HG03571 (cell line): ENCODE measurements at regions not wholly inside any gene's neighbourhood (a gene's known extent, or its start where the extent isn't known, plus 50 kb on each side); places are given as distances from the start of the nearest gene placed in this dataset.

Experiments used
- ATAC-seq: cut with Tn5 transposase; IDR thresholded peaks from one replicate; pipeline ENCODE4 v1.9.1; 2021; ENCODE audit not compliant: unreplicated experiment

DNA sequence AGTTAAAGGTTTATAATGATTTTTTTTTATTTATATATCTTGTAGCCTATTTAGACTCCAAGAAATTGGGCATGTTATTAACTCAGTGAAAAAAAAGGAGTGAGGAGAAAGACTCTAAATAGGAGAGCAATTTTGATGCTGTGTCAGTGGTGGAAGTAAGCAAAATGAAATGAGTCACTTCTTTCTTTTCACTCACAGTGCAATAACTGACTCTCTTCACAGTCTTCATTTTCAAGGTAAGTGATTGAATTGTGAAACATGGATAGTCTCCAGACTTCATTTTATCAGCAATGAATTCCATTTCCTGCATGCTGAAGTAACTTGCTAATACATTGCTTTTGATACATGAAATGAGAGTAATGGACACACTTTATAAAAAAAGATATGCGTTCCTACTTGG is 2271.5 kb downstream of the PCDH7 start:
- no peak for ATAC-seq

GRCh38 chr4:32994981-32995881 is 2275.1 kb downstream of the PCDH7 start:
- no peak for ATAC-seq

DNA sequence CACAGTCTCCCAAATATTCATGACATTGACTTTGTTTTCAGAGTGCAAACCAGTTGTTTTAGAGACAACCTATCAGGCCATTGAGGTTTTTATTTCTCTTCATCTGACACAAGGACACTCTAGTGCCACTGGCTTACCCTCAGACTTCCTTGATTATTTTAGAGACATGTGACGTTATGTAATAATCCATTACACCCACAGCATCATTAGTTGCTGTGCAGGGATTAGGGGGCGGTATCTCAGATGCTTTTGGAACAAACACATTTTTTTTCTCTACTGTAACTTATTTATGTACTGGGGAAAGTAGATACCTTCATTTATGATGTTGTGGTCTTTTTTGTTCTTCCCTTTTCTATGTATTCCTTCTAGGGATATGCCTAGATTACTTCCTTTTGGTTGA is 2293.1 kb downstream of the PCDH7 start:
- no peak for ATAC-seq

- ATAC-seq = no peak
These were observed 2305.1 kb downstream of the PCDH7 start for GRCh38 chr4:33025236-33025635.

DNA sequence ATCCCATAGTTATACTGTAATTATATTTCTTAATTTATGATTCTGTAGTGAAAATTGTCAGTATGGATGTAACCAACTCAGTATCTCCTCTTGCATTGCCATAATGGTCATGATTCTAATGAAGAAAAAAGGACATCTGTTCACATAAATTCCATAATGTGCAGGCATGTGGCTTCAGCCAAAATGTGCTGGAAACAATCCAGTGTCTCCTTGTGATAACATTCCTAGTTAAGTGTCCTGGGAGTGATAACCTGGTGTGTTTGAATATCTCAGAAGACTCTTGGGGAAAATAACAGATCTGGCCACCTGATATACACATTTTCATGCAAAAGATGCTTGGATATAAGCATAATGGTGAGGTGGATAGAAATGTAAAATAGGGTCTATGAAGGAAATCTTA is 2309.8 kb downstream of the PCDH7 start:
- ATAC-seq = no peak

GRCh38 chr4:33031328-33031727 is 2311.2 kb downstream of the PCDH7 start:
- ATAC-seq = no peak

DNA sequence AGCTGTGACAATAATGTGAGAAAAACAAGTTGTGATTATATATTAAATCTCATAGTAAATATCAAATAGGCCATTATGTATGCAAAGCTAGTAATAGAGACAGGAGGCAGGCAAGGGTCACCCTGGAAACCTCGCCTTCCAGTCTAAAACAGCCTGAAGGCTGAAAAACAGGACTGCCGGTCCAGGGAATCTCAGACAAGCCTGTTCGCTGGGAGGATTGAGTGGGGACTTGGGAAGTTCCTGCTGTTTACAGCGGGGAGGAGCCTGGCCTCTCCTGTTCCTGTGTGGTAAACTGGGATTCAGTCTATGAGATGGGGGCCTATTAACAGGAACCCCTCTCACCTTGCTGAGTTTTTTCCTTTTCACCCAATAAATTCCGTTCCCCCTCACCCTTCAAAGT is 2317.3 kb downstream of the PCDH7 start:
- ATAC-seq = no peak

DNA sequence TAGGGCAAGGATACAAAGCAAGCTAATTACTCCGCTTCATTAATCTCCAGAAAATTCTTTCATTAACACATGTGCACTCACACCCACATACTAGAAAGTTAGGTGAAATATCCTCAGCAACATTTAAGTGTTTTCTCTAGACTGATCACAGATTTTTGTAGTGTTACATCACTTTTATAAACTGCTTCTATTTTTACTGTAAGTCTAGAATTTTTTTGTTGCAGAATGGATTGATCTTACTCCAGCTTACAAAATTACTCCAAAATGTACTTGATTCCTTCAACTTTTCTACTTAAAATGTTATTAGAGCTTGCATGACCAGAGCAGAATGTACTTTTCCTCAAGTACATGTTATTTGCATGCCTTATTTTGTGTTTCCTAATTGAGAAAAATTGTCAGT is 2325.2 kb downstream of the PCDH7 start:
- no peak for ATAC-seq

- no peak for ATAC-seq
These were observed 2332.1 kb downstream of the PCDH7 start for GRCh38 chr4:33052241-33052640.

DNA sequence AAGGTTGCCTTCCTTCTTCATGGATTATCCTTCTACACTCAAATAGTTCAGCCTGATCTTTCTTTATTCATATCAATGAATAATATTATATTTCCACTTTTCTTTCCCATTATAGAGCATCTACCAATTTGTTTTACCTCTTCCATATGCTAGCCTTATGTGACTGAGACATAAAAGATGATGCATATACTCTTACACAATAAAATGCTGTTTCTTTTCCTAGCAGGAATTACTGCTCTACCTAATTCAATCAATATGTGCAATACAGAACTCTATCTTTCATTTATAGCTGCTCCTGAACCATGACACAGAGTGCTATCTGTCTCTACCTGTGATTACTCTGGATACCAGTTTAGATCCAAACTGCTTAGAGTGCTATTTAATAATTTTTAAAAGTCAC is 2334.0 kb downstream of the PCDH7 start:
- ATAC-seq = no peak

- ATAC-seq = no peak
These were observed 2334.6 kb downstream of the PCDH7 start for GRCh38 chr4:33054656-33055196.

GRCh38 chr4:33057736-33058135 is 2337.6 kb downstream of the PCDH7 start:
- ATAC-seq = no peak

GRCh38 chr4:33058998-33059397 is 2338.8 kb downstream of the PCDH7 start:
- ATAC-seq = no peak

GRCh38 chr4:33060674-33061542 is 2340.7 kb downstream of the PCDH7 start:
- no peak for ATAC-seq

DNA sequence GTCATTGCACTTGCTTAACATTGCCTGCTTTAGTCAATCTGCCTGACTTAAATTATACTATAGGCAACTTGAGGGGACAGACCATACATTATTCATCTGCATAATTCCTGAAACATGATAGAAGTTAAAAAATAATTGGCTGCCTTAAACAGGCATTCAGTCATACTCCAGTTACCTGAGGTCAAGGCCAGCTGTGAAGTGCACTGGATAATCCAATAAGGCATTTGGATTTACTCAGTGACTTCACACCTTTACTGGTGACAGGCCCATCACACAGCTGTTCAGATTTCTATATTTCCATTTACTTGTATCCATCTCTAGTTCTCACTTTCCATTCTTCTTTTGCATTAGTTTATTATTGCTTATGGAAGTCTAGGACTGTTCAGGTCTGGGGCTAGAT is 2341.6 kb downstream of the PCDH7 start:
- no peak for ATAC-seq

GRCh38 chr4:33062155-33062806 is 2342.1 kb downstream of the PCDH7 start:
- no peak for ATAC-seq

GRCh38 chr4:33063241-33063640 is 2343.1 kb downstream of the PCDH7 start:
- ATAC-seq = no peak

DNA sequence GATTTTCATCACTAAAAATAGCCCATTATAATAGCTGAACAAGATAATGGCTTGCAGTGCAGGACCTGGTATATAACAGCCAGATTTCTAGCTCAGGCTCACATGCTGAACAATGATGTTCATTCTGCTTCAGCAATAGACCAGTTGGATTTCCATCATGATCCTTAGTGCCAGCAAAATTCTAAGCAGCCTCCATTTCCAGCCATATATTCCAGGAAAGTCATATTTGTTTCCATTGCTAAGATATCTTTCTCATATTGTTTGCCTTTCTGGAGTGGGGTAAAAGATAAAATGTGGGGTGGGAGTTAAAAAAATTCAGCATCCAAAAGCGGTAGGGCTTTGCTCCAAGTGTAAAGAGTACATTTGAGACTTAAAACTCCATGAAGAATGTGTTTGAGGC is 2344.1 kb downstream of the PCDH7 start:
- no peak for ATAC-seq

DNA sequence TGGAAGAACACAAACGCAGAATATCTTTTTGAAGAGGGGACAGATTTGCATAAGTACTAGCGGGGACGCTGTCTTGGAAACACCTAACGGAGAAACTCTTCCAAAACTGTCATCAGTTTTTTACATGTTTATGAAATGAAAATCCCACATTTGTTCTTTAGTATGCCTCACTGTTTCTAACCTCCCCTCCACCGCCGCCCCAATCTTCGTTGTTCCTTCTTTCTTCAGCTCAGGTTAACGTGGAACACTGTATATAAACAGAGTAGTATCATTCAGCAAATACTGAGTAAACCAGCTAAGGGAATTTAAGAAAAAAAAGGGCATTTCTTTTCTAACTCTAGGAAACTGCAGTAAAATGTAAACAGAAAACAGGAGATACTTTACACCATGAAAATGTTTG is 2345.6 kb downstream of the PCDH7 start:
- ATAC-seq = no peak

DNA sequence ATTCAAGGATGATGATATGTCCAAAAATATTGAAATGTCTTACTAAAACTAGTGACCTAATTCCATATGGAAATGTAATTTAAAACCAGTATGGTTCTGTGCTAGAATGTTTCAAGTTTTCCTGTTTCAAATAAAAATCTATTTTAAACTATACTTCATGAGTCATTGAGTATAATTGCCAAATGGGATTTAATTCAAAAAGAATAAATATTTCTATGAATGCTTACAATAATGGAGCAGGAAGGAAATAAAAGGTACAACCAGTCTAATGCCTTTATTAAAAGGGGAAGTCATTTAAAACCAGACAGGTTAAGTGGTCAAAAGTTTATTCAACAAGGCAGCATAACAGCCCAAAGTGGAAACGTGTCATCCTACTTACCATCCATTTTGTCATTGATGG is 2347.1 kb downstream of the PCDH7 start:
- ATAC-seq = no peak

DNA sequence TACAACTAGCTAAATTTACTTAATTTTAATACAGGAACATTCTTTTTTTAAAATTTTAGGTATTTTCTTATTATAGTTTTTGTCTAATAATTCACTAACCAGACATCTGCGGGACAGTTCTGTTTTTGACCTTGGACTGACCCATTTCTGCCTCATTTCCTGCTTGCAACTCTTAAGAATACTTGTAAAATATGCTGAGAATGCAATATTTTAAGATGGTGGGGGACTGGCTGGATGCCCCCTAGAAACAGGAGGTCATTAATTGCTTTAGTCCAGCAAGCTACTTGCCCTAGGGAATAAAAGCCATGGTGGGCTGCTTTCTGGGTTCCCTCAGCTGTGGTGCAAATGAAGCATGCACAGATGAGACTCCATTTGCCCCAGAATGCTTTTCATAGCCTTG is 2348.4 kb downstream of the PCDH7 start:
- no peak for ATAC-seq
